Stimulated activated CD4-positive, alpha-beta T cell treated with anti-CD3 and anti-CD28 coated beads, Interleukin-15, amount 100 ng/mL, for 48 hours (primary cell): ENCODE measurements at regions not wholly inside any gene's neighbourhood (a gene's known extent, or its start where the extent isn't known, plus 50 kb on each side); places are given as distances from the start of the nearest gene placed in this dataset.

ENCODE experiments used
- DNase-seq, 2 donors: peaks; one replicate each; pipeline ENCODE4 v3.0.0-alpha.2; 2020; ENCODE audit warnings: low read depth in 2 of 2

GRCh38 chr18:77750006-77750405, 500.4 kb downstream of the GALR1 start:
- DNase-seq, result no peak

DNA sequence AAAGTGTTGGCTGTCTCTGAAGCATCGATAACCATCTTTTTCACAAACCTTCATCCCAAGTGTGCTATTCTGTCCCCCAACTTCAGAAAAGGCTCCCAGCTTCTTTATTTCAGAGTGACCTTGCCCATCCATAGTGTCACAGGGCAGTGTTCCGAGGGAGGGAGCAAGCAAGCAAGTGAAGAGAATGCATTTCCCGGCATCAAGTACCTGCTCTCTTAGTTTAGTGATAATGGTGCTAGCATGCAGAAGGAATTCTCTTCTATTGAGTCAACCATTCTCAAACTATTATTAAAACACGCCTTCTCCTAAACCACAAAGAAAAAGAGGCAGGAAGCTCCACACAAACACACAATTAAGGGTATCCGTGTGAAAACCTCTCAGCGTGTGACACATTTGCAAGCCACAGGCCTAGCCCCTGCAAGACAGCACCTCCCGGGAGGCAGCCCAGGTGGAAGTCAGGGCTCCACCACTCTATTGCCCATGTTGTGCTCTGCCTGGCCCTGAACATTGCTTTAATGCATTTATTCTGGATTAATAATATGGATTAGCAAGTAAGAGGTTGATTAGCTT, 504.9 kb downstream of the GALR1 start:
- DNase-seq, result no peak

DNA sequence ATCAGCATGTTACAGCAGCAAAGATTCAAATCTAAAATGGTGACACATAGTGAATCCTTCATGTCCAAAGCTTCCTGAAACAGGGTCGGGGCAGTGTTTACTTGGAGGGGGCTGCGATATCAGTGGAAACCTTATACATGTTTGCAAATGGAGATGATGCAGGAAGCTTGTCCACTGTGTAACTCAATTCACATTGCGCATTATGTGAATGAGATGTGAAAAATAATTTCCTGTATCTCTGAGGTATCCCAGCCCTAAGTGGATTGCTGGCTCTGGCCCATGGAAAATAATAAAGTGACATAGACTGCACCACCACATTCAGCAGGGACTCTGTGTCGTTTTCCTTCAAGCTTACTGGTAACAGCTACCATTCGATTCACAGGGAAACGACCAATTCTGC, 505.5 kb downstream of the GALR1 start:
- no peak for DNase-seq

DNA sequence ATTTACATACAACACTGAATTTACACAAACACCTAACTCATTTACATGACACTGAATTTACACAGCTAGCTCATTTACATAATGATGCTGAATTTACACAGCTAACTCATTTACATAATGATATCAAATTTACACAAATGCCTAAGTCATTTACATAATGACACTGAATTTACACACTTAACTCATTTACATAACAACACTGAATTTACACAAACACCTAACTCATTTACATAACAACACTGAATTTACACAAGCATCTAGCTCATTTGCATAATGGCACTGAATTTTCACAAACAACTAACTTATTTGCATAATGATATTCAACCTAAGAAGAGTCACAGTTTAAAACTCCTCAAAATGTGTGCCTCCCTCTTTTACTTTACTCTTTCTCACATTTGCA, 511.7 kb downstream of the GALR1 start:
- no peak for DNase-seq

DNA sequence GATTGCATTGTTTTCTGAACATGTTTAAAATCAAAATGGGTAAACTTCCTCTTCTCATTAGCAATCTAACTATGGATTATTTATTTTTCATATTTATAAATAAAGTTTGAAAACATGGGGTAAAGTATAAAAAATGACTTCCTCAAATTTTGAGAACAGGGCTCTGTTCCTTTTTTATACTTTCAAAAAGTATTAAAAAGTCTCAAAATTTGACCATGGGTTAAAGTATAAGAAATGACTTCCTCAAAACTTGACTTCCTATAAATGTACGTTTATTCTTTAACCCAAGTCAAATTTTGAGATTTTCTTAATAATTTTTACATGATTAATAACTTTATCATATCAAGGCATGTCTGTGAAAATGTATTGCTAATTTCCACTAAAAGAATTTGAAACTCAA, 512.4 kb downstream of the GALR1 start:
- no peak for DNase-seq

DNA sequence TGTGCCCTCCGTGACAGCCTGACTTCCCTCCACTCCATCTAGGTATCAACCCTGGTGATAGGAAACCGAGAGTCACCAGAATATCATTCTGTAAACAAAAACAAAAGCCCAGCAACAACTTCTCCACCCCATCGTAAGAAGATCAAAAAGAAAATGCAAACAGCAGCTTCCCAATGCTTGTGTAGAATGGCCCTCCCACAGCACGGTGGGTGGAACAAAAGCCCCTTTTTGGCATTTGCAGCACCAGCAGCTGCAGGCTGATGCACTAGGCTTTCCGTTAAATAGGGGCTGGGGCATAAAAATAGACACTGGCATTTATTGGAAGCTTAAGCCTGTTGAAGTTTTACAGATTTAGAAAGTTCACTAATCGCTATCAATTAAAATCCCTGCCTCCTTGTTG, 513.0 kb downstream of the GALR1 start:
- DNase-seq, result no peak

DNA sequence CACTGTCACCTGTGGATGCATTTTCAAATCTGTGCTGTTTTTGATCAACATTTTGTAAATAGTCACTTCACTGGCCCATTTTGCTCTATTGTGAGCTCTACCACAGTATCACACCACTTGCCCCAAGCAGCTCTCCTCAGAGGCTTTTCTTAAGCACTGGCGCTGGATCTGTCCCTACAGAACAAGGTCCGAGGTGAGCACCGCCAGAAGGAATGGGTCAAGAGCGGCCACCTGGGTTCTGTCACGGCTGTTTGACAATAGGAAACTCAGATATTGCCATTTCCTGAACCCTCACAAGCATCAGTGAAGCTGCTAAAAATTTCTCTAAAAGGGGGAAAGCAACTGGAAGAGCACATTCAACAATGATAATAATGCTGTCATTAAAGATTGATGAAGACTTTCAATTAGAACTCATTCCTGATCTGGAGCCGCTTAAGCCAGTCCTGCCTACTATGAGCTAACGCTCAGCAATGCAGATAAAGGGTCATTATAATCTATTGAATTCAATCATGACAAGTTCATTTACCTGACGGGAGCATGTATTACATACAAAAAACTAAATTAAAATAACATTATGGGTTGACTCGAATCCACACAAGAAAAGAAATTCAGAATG, 514.0 kb downstream of the GALR1 start:
- DNase-seq, result no peak

GRCh38 chr18:77765468-77765867, 515.8 kb downstream of the GALR1 start:
- no peak for DNase-seq

GRCh38 chr18:77766421-77766820, 516.8 kb downstream of the GALR1 start:
- no peak for DNase-seq

DNA sequence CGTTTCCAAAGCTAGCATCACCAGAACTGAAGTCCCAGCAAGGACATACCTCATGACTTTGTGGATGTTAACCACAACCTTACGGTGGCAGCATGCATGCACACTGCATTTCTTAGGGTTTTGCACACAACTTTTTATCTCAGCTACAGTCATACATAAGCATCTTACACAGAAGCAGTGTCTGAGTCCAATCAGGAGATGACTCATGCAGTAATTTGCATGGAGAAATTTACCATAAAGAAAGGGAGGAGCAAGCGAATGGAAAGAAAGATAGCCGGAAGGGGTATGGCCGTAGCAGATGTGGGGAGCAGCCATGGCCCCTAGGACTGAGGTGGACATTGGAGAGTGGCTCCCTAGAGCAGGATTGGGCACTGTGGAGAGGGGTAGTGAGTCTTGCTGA, 522.5 kb downstream of the GALR1 start:
- DNase-seq, result no peak

GRCh38 chr18:77776104-77776503, 526.5 kb downstream of the GALR1 start:
- no peak for DNase-seq

GRCh38 chr18:77777163-77777562, 527.5 kb downstream of the GALR1 start:
- DNase-seq, result no peak

GRCh38 chr18:77784759-77785379, 535.2 kb downstream of the GALR1 start:
- DNase-seq, result no peak

DNA sequence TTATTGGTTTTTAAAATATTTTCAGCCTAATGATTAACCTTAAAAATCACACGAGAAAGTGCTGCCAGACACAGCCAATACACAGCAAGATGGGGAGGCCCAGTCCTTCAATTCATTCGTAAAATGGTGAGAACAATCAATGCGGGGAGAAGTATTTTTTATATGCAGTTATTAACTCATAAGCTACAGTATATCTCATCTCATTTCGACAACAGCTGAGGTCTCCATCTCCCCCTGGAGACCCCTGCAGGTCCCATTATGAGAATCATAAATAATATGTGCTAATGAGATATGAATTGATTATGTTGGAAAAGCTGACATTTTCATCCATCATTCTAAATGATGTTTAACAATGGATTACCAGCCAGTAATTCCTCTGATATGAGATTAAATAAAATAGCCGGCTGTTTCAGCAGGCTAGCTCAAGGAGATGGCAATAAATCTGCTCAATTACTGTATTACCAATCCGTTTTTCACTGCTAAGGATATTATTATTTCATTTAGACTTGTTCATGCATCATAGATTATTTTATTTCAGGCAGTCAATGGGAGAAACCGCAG, 535.8 kb downstream of the GALR1 start:
- DNase-seq, result no peak

GRCh38 chr18:77803024-77803423, 553.4 kb downstream of the GALR1 start:
- no peak for DNase-seq

DNA sequence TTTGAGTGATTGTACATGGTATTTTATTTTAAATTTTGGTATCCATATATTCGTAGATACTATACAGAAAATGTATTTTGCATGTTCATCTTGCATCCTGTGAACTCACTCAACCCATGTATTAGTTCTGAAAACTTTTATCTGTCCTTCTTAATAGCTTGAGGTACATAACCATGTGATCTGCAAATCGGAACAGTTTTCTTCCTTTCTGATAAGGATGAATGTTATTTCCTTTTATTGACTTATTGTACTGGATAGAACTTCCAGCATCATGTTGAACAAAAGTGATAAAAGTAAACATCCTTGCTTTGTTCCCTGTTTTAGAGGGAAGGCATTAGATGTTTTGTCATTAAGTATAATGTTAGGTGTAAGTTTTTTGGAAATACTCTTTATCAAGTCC, 554.7 kb downstream of the GALR1 start:
- DNase-seq, result no peak

DNA sequence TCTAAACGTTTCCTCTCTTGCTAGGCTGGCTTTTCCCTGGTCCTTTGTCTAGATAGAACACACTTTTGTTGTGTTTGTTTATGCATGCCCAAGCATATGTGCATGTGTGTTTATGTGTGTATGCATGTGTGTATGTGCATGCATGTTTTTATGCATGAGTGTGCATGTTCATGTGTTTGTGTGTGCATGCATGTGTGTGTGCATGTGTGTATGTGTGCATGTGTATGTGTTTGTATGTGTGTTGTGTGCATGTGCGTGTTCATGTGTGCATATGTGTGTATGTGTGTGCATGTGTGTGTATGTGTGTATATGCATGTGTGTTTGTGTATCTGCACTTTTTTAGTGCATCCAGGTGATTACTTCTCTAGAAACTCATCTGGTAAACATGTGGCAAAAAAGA, 558.0 kb downstream of the GALR1 start:
- DNase-seq, result no peak

DNA sequence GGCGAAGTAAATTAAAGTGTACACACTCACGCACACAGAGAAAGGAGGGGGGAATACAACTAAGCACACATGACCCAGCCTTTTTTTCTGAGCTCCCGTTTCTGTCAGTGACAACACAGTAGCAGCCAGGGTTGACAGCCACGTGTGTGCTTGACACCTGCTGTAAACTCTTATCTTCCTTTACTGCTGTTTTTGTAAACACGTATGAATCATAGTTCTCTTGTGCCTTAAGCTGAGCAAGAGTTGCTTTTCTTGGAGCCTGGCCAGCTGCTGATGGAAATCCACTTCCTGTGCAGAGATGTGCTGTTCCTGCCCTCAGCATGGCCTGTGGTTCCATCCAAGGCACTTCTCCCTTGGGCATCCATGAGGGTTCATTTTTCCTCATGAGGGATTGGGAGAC, 561.9 kb downstream of the GALR1 start:
- no peak for DNase-seq

DNA sequence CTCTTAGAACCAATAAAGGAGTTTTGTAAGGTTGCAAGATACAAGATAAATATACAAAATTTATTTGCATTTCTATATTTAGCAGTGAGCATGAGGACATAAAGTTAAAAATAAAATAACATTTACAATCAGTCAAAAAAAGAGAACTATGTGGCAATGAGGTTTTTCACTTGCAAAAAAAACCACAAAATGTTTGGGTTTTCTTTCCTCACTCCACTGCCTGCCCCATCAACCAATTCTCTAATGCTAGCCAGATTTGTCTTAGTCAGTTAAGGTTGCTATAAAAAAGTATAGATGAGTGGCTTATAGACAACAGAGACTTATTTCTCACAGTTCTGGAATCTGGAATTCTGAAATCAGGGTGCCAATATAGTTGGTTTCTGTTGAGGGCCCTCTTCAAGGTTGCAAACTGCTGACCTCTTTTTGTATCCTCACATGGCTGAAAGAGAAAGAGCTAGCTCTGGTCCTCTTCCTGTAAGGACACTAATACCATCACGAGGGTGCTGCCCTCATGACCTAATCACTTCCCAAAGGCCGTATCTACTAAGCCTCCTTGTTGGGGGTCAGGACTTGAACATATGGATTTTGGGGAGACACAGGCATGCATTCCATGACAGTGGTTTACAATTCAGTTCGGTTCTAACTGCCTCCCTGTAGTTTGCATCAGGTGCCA, 566.2 kb downstream of the GALR1 start:
- DNase-seq, result no peak

GRCh38 chr18:77818328-77818727, 568.7 kb downstream of the GALR1 start:
- no peak for DNase-seq

DNA sequence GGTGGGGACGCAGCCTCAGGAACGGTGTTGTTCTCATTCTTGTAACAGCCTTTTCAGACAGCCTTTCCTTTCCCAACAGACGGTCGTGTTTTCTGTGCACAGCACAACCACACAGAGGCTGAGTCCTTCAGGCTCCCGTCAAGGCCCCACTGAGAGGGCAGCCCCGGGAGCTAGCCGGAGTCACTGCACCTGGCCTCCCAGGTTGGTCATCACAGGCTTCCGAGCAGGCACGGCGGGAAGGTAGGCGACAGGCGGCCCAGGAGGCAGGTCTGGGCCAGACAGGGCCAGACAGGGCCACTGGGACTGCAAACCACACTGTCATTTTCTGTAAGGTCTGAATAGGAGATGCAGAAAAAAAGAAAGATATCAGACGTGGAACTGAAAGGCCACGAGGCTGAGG, 570.8 kb downstream of the GALR1 start:
- DNase-seq, result no peak

GRCh38 chr18:77821892-77822291, 572.2 kb downstream of the GALR1 start:
- no peak for DNase-seq

- DNase-seq, result no peak
Observed at GRCh38 chr18:77822632-77823031, 573.0 kb downstream of the GALR1 start.
